Endothelial cell of umbilical vein (primary cell): ENCODE measurements at regions not wholly inside any gene's neighbourhood (a gene's known extent, or its start where the extent isn't known, plus 50 kb on each side); places are given as distances from the start of the nearest gene placed in this dataset.

Experiments used
- BruUV-seq: library from RNA; stranded (reverse); fragments of 400-500 nt; replicated peaks from 2 replicates; lab custom pipeline; 2021; lab: Mats Ljungman, UMichigan
- CTCF ChIA-PET: fragments of 300-600, 350-600 bp; sonication (Branson Sonifier 250); formaldehyde crosslinking; loops from one replicate; lab custom pipeline; 2021; ENCODE audit warnings: antibody characterized with exemption, inconsistent platforms; lab: Charles Lee
- POLR2A ChIA-PET: fragments of 300-600, 350-600 bp; sonication (Branson Sonifier 250); formaldehyde crosslinking; loops from one replicate; lab custom pipeline; 2021; ENCODE audit warnings: antibody characterized with exemption, inconsistent platforms; lab: Charles Lee
- DNase-seq: peaks from one replicate; pipeline ENCODE4 v3.0.0-alpha.2; 2011; ENCODE audit warnings: low read depth, low spot score
- FAIRE-seq: peaks from 2 replicates; lab custom pipeline; 2011; peaks lifted over from hg19 to GRCh38; lab: Jason Lieb, UNC
- H2AFZ ChIP-seq: 2 replicates; pipeline ENCODE4 v1.6.0; 2012; ENCODE audit warnings: low read depth, low read length, control low read depth, inconsistent platforms
- H3K27ac ChIP-seq: 2 replicates; pipeline ENCODE4 v1.5.1; 2011; ENCODE audit warnings: low read depth, mild to moderate bottlenecking, control low read depth, low read length, moderate library complexity; ENCODE audit not compliant: insufficient read depth
- H3K27me3 ChIP-seq, 2 experiments: 2 replicates each; pipeline versions ENCODE4 v1.6.0 to v1.6.1; 2011; ENCODE audit warnings: low read length in 2 of 2, mixed read lengths in 1 of 2; ENCODE audit not compliant: control insufficient read depth in 2 of 2, insufficient read depth in 2 of 2
- H3K36me3 ChIP-seq, 2 experiments: 2 replicates in 1 of 2; 3 replicates in 1 of 2; pipeline ENCODE4 v1.5.1; 2011; ENCODE audit warnings: low read length in 2 of 2, mild to moderate bottlenecking in 1 of 2, moderate library complexity in 1 of 2; ENCODE audit not compliant: control insufficient read depth in 2 of 2, insufficient read depth in 2 of 2; ENCODE audit errors: extremely low read depth in 1 of 2
- H3K4me1 ChIP-seq: 3 replicates; pipeline ENCODE4 v1.5.1; 2011; ENCODE audit warnings: mild to moderate bottlenecking, low read length; ENCODE audit not compliant: control insufficient read depth, insufficient read depth; ENCODE audit errors: extremely low read depth
- H3K4me2 ChIP-seq: 2 replicates; pipeline ENCODE4 v1.6.1; 2011; ENCODE audit warnings: low read length, control low read depth, mixed read lengths; ENCODE audit not compliant: insufficient read depth
- H3K4me3 ChIP-seq, 3 experiments: fragments of 200-600 bp in 1 of 3; sonication (generic), shearing (Covaris generic) in 1 of 3; replicated peaks in 1 of 3; 2 replicates each; pipeline ENCODE4 v1.5.1; 2011 to 2016; ENCODE audit warnings: control low read depth in 3 of 3, low read length in 3 of 3, mild to moderate bottlenecking in 2 of 3, inconsistent platforms in 1 of 3, low read depth in 1 of 3, moderate library complexity in 1 of 3; ENCODE audit not compliant: insufficient read depth in 1 of 3
- H3K79me2 ChIP-seq: 2 replicates; pipeline ENCODE4 v1.6.0; 2012; ENCODE audit warnings: low read length, inconsistent platforms; ENCODE audit not compliant: control insufficient read depth, insufficient read depth
- H3K9ac ChIP-seq: replicated peaks from 2 replicates; pipeline ENCODE3; 2011; ENCODE audit warnings: low read length, control low read depth; ENCODE audit not compliant: insufficient read depth; ENCODE audit errors: extremely low read depth
- H3K9me1 ChIP-seq: replicated peaks from 3 replicates; pipeline ENCODE4 v1.6.0; 2011; ENCODE audit warnings: mild to moderate bottlenecking, low read length; ENCODE audit not compliant: control insufficient read depth, insufficient read depth; ENCODE audit errors: extremely low read depth
- H3K9me3 ChIP-seq: replicated peaks from 2 replicates; pipeline ENCODE4 v1.5.1; 2012; ENCODE audit warnings: low read length, inconsistent platforms; ENCODE audit not compliant: control insufficient read depth, insufficient read depth
- H4K20me1 ChIP-seq: replicated peaks from 2 replicates; pipeline ENCODE3; 2011; ENCODE audit warnings: mild to moderate bottlenecking, low read length; ENCODE audit not compliant: control insufficient read depth, insufficient read depth; ENCODE audit errors: extremely low read depth
- EZH2 ChIP-seq: IDR thresholded peaks from 2 replicates; pipeline ENCODE4 v1.6.1; 2012; ENCODE audit warnings: borderline replicate concordance, low read depth, mild to moderate bottlenecking, moderate library complexity, low read length, inconsistent platforms; ENCODE audit not compliant: severe bottlenecking
- FOS ChIP-seq: IDR thresholded peaks from 2 replicates; pipeline ENCODE4 v1.6.1; 2011; ENCODE audit warnings: mild to moderate bottlenecking, low read length, moderate library complexity, borderline replicate concordance; ENCODE audit not compliant: insufficient read depth
- GATA2 ChIP-seq: IDR thresholded peaks from 2 replicates; pipeline ENCODE4 v1.7.0; 2011; ENCODE audit warnings: low read depth, mild to moderate bottlenecking, moderate library complexity, mixed read lengths, low read length; ENCODE audit not compliant: insufficient read length, insufficient read depth
- JUN ChIP-seq: IDR thresholded peaks from 2 replicates; pipeline ENCODE4 v1.6.1; 2011; ENCODE audit warnings: borderline replicate concordance, low read depth; ENCODE audit not compliant: insufficient read length, insufficient read depth
- MYC ChIP-seq: IDR thresholded peaks from one replicate; pipeline ENCODE4 v1.6.1; 2011; ENCODE audit warnings: mild to moderate bottlenecking, low read depth, low read length
- POLR2A ChIP-seq: IDR thresholded peaks from 2 replicates; pipeline ENCODE4 v1.6.1; 2012; ENCODE audit warnings: low read depth, mild to moderate bottlenecking, control low read depth, low read length
- POLR2AphosphoS5 ChIP-seq: IDR thresholded peaks from 2 replicates; pipeline ENCODE4 v1.6.1; 2012; ENCODE audit warnings: low read depth, mild to moderate bottlenecking, control low read depth, low read length, moderate library complexity; ENCODE audit not compliant: insufficient read depth
- dilution Hi-C: fragments of 300-500 bp; cut with MboI; formaldehyde crosslinking; loops from one replicate; pipeline ENCODE4 v1.15.0; 2019; ENCODE audit warnings: low sequenced_read_pairs; ENCODE audit not compliant: extremely low pct_ligation_motif_present
- intact Hi-C: fragments of 100-400 bp; cut with micrococcal nuclease; formaldehyde crosslinking; loops from one replicate; pipeline ENCODE4 v1.10.0; 2022
- TF ChIP-seq, protein P1 (sequence below), 2 donors: IDR thresholded peaks; 1 replicate in 1 of 2; 2 replicates in 1 of 2; pipeline ENCODE4 v1.5.1; 2011; ENCODE audit warnings: low read length in 2 of 2, mild to moderate bottlenecking in 2 of 2, moderate library complexity in 2 of 2, control low read depth in 1 of 2, inconsistent platforms in 1 of 2, low read depth in 1 of 2; ENCODE audit not compliant: insufficient read depth in 1 of 2; ENCODE audit errors: extremely low read depth in 1 of 2
- TF ChIP-seq, protein P2 (sequence below): IDR thresholded peaks from 2 replicates; pipeline ENCODE4 v1.6.1; 2011; ENCODE audit not compliant: insufficient read depth, insufficient read length

DNA sequence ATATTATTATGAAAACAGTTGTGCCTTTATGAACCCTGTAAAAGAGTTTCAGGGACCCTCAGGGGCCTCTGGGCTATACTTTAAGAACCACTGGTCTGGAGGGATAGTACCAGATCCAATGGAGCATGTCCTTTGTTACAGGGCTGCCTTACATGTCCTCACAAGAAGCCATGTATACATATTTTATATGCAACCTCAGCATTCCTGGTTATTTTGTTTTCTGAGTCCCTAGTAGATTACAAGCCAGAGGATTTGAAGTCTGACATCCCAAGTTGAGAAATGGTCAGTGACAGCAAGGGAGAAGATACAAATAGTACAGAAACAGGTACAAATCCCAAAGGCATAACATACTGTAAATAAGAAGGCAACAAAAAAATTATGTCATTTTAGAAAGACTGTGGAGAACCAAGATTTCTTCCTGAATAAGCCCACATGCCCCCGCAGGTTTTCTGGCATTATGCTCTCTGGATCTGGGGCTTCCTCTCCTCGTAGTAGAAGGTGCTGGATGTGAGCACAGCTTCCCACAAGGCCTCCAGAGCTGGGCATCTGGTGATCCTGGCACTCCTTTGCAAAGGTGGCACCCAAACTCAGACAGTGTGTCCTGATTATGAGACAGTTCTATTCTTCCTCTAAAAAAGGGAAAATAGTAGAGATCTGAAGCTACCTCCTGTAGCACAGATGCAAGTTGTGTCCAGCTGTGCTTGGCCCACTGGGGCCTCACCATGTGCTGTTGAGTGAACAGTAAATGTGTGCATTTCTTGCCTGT is 114.0 kb downstream of the NR1D2 start:
- Histone ChIP-seq H3K4me2 (no peak overlapping the region), H3K79me2 (no peaks in the 10 kb centered on the region), H3K4me1 (no peaks in the 10 kb centered on the region), H3K9me1 (no peaks in the 10 kb centered on the region), H3K27ac (no peak overlapping the region), H2AFZ (no peak overlapping the region), H4K20me1 (no peaks in the 10 kb centered on the region), H3K36me3 (no peaks in the 10 kb centered on the region), H3K4me3 (no peak overlapping the region), H3K9me3 (no peaks in the 10 kb centered on the region), H3K27me3 (no peaks in the 10 kb centered on the region), H3K9ac (no peak overlapping the region)
- intact Hi-C loops (no loop called here), dilution Hi-C loops (no loop called here)
- FAIRE-seq (no peak), DNase-seq (no peak)
- ChIA-PET CTCF (no interaction called here), POLR2A (no interaction called here)
- BruUV-seq = no TSS peak
- TF ChIP-seq, protein P1, sequence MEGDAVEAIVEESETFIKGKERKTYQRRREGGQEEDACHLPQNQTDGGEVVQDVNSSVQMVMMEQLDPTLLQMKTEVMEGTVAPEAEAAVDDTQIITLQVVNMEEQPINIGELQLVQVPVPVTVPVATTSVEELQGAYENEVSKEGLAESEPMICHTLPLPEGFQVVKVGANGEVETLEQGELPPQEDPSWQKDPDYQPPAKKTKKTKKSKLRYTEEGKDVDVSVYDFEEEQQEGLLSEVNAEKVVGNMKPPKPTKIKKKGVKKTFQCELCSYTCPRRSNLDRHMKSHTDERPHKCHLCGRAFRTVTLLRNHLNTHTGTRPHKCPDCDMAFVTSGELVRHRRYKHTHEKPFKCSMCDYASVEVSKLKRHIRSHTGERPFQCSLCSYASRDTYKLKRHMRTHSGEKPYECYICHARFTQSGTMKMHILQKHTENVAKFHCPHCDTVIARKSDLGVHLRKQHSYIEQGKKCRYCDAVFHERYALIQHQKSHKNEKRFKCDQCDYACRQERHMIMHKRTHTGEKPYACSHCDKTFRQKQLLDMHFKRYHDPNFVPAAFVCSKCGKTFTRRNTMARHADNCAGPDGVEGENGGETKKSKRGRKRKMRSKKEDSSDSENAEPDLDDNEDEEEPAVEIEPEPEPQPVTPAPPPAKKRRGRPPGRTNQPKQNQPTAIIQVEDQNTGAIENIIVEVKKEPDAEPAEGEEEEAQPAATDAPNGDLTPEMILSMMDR (IDR thresholded peaks at IDR 0.05; ENCODE audit: extremely low read depth in 1 of 2, insufficient read depth in 1 of 2, low read depth in 1 of 2, low read length in 2 of 2) = no peak
- TF ChIP-seq, protein P2, sequence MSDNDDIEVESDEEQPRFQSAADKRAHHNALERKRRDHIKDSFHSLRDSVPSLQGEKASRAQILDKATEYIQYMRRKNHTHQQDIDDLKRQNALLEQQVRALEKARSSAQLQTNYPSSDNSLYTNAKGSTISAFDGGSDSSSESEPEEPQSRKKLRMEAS = no peak
- no peak for TF ChIP-seq MYC
- TF ChIP-seq POLR2AphosphoS5 = no peak
- TF ChIP-seq EZH2 = no peak
- TF ChIP-seq FOS = no peak
- no peak for TF ChIP-seq GATA2
- no peak for TF ChIP-seq POLR2A
- no peak for TF ChIP-seq JUN
